Kidney (tissue), 13 donors: ENCODE measurements at regions not wholly inside any gene's neighbourhood (a gene's known extent, or its start where the extent isn't known, plus 50 kb on each side); places are given as distances from the start of the nearest gene placed in this dataset.

ENCODE experiments used
- DNase-seq, 5 donors: peaks; one replicate each; pipeline ENCODE4 v3.0.0-alpha.2; 2013 to 2020
- FAIRE-seq: peaks from 2 replicates; lab custom pipeline; 2012; peaks lifted over from hg19 to GRCh38; lab: Jason Lieb, UNC
- H3K27ac ChIP-seq, 2 donors: one replicate each; pipeline ENCODE4 v1.7.0; 2013; ENCODE audit warnings: low read depth in 2 of 2, low read length in 2 of 2, inconsistent platforms in 1 of 2
- H3K27me3 ChIP-seq: one replicate; pipeline ENCODE4 v1.7.1; 2013; ENCODE audit warnings: low read length, inconsistent platforms; ENCODE audit not compliant: control insufficient read depth, insufficient read depth
- H3K36me3 ChIP-seq, 3 donors: one replicate each; pipeline versions ENCODE4 v1.7.0 to v1.7.1; 2013; ENCODE audit warnings: low read length in 3 of 3, control low read depth in 1 of 3, inconsistent platforms in 1 of 3; ENCODE audit not compliant: insufficient read depth in 3 of 3, control insufficient read depth in 2 of 3
- H3K4me1 ChIP-seq, 3 donors: one replicate each; pipeline versions ENCODE4 v1.7.0 to v1.7.1; 2013; ENCODE audit warnings: low read length in 3 of 3, inconsistent platforms in 1 of 3, low read depth in 1 of 3; ENCODE audit not compliant: control insufficient read depth in 2 of 3, insufficient read depth in 2 of 3
- H3K4me3 ChIP-seq, 3 donors: one replicate each; pipeline versions ENCODE4 v1.7.0 to v1.8.1; 2013; ENCODE audit warnings: low read length in 3 of 3, control low read depth in 1 of 3, inconsistent platforms in 1 of 3
- H3K9ac ChIP-seq, 3 donors: one replicate each; pipeline versions ENCODE4 v1.7.0 to v1.7.1; 2013; ENCODE audit warnings: low read length in 3 of 3, control low read depth in 1 of 3, inconsistent platforms in 1 of 3
- H3K9me3 ChIP-seq, 3 donors: one replicate each; pipeline versions ENCODE4 v1.7.0 to v1.7.1; 2013; ENCODE audit warnings: low read length in 3 of 3, control low read depth in 1 of 3, inconsistent platforms in 1 of 3; ENCODE audit not compliant: control insufficient read depth in 2 of 3, insufficient read depth in 1 of 3
- CTCF ChIP-seq: IDR thresholded peaks from 3 replicates; pipeline ENCODE4 v1.5.1; 2012; ENCODE audit warnings: mild to moderate bottlenecking, moderate library complexity, borderline replicate concordance; ENCODE audit not compliant: insufficient read depth; ENCODE audit errors: extremely low read depth
- intact Hi-C: fragments of 100-400 bp; cut with DNase I; formaldehyde crosslinking; loops from one replicate; pipeline ENCODE4 v1.11.1; 2022
- donor health status: control.
- donor health status: control.
- donor health status: control.
- donor health status: control.
- donor health status: control.
- donor health status: DM: yes; HTN: yes; CAD: no.
- donor health status: Normal renal cell carcinoma (clear cell type).

DNA sequence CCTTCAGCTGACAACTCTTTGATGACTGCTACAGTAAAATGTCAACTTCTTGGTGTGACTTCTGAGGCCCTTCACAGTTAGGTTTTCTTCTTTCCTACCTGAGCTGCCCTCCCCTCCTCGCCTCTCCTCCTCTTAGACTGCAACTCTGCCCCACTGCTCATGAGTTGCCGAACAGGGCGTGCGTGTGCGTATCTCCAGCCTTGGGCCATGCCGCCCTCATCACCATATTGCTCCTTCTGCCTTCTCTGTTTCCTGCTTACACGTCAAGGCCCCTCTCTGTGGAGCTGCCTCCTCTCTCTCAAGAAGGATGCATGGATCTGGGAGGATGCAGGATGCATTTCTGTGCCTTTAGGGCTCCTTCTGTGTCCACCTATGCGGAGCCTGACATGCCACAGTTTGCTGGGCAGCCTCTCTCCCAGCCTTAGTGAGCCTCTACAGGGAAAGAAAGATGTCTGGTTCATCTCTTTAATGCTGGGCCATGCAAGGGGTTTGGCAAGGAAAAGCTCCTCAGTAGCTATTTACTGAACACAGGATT is 205.9 kb downstream of the RPLP1 start:
- Histone ChIP-seq H3K4me3 (no peak overlapping the region), H3K27me3 (peaks cover 2% of the 10 kb centered on the region), H3K9me3 (no peaks in the 10 kb centered on the region), H3K4me1 (no peaks in the 10 kb centered on the region), H3K36me3 (no peaks in the 10 kb centered on the region), H3K27ac (no peak overlapping the region), H3K9ac (no peak overlapping the region)
- DNase-seq (no peak), FAIRE-seq (no peak)
- TF ChIP-seq CTCF, result no peak
- intact Hi-C loops, result no loop called here

- FAIRE-seq, result no peak
- Histone ChIP-seq H3K9ac (no peak overlapping the region), H3K27me3 (peaks cover 2% of the 10 kb centered on the region), H3K9me3 (no peaks in the 10 kb centered on the region), H3K36me3 (no peaks in the 10 kb centered on the region), H3K27ac (no peak overlapping the region), H3K4me1 (no peaks in the 10 kb centered on the region), H3K4me3 (no peak overlapping the region)
- TF ChIP-seq CTCF, result no peak
- intact Hi-C loops, result no loop called here
- no peak for DNase-seq
Measured at GRCh38 chr15:69659454-69660050, 206.9 kb downstream of the RPLP1 start.

- Histone ChIP-seq H3K9me3 (no peaks in the 10 kb centered on the region), H3K36me3 (no peaks in the 10 kb centered on the region), H3K27ac (no peak overlapping the region), H3K4me1 (no peaks in the 10 kb centered on the region), H3K4me3 (no peak overlapping the region), H3K27me3 (peaks cover 2% of the 10 kb centered on the region), H3K9ac (no peak overlapping the region)
- intact Hi-C loops, result no loop called here
- TF ChIP-seq CTCF, result no peak
- DNase-seq (no peak), FAIRE-seq (no peak)
Measured at GRCh38 chr15:69660114-69660513, 207.5 kb downstream of the RPLP1 start.
